GM23338 (cell line): ENCODE measurements at regions not wholly inside any gene's neighbourhood (a gene's known extent, or its start where the extent isn't known, plus 50 kb on each side); places are given as distances from the start of the nearest gene placed in this dataset.

Experiments
- ATAC-seq: fragments of 200-7000 bp; cut with Tn5 transposase; 3 replicates; pipeline ENCODE4 v1.9.1; 2020
- DNase-seq: peaks from one replicate; pipeline ENCODE4 v3.0.0-alpha.2; 2015; ENCODE audit warnings: low spot score
- H2AFZ ChIP-seq: fragments of 200-600 bp; sonication (generic); 2 replicates; pipeline ENCODE4 v1.8.0; 2016; ENCODE audit warnings: antibody characterized with exemption, mild to moderate bottlenecking, moderate library complexity
- H3F3A ChIP-seq: fragments of 200-600 bp; sonication (generic); replicated peaks from 2 replicates; pipeline ENCODE4 v1.8.0; 2017; ENCODE audit warnings: antibody characterized with exemption, mixed run types, low read depth
- H3K27ac ChIP-seq: fragments of 200-600 bp; sonication (generic); 2 replicates; pipeline ENCODE4 v1.6.1; 2016; ENCODE audit warnings: low read depth
- H3K27me3 ChIP-seq: fragments of 200-600 bp; sonication (generic); 2 replicates; pipeline ENCODE4 v1.8.0; 2016; ENCODE audit warnings: mild to moderate bottlenecking, mixed run types, moderate library complexity; ENCODE audit not compliant: insufficient read depth
- H3K36me3 ChIP-seq: fragments of 200-600 bp; sonication (generic); 2 replicates; pipeline ENCODE4 v1.8.0; 2016; ENCODE audit warnings: mild to moderate bottlenecking; ENCODE audit not compliant: insufficient read depth
- H3K4me1 ChIP-seq: fragments of 200-600 bp; sonication (generic); 2 replicates; pipeline ENCODE4 v1.8.0; 2016; ENCODE audit warnings: mild to moderate bottlenecking, moderate library complexity; ENCODE audit not compliant: insufficient read depth
- H3K4me2 ChIP-seq: fragments of 200-600 bp; sonication (generic); 2 replicates; pipeline ENCODE4 v1.7.1; 2017; ENCODE audit warnings: mixed run types
- H3K4me3 ChIP-seq: fragments of 200-600 bp; sonication (generic); 2 replicates; pipeline ENCODE4 v1.6.1; 2016; ENCODE audit warnings: mixed run types
- H3K79me2 ChIP-seq: fragments of 200-600 bp; sonication (generic); replicated peaks from 2 replicates; pipeline ENCODE4 v1.8.0; 2017; ENCODE audit warnings: mild to moderate bottlenecking; ENCODE audit not compliant: insufficient read depth
- H3K9me2 ChIP-seq: fragments of 200-600 bp; sonication (generic); 2 replicates; pipeline ENCODE4 v1.8.0; 2017; ENCODE audit not compliant: insufficient read depth
- H4K20me1 ChIP-seq: fragments of 200-600 bp; sonication (generic); replicated peaks from 2 replicates; pipeline ENCODE4 v1.8.0; 2017; ENCODE audit warnings: mild to moderate bottlenecking; ENCODE audit not compliant: insufficient read depth
- H3K27ac Mint-ChIP-seq: 2 replicates; pipeline ENCODE4 v1.8.0; 2020; ENCODE audit warnings: inconsistent platforms, mild to moderate bottlenecking, moderate library complexity, mixed read lengths
- H3K27me3 Mint-ChIP-seq: 3 replicates; pipeline ENCODE4 v1.8.0; 2022; ENCODE audit warnings: low read depth, mild to moderate bottlenecking, moderate library complexity, mixed read lengths, inconsistent platforms; ENCODE audit not compliant: insufficient read depth, poor library complexity
- H3K36me3 Mint-ChIP-seq: 3 replicates; pipeline ENCODE4 v1.8.0; 2021; ENCODE audit warnings: low read depth, mild to moderate bottlenecking, inconsistent platforms, moderate library complexity, mixed read lengths
- H3K4me1 Mint-ChIP-seq: 3 replicates; pipeline ENCODE4 v1.8.0; 2020; ENCODE audit warnings: mild to moderate bottlenecking, inconsistent platforms, mixed read lengths
- H3K4me3 Mint-ChIP-seq: 3 replicates; pipeline ENCODE4 v1.8.0; 2021; ENCODE audit warnings: moderate library complexity, mild to moderate bottlenecking, inconsistent platforms, mixed read lengths
- H3K9me3 Mint-ChIP-seq: 3 replicates; pipeline ENCODE4 v1.8.0; 2020; ENCODE audit warnings: moderate library complexity, mild to moderate bottlenecking, inconsistent platforms, mixed read lengths
- CREB1 ChIP-seq: fragments of 250-450 bp; sonication (Bioruptor Pico); IDR thresholded peaks from 2 replicates; pipeline ENCODE4 v1.5.0; 2020; ENCODE audit warnings: low read depth, mild to moderate bottlenecking, moderate library complexity
- ETS1 ChIP-seq: IDR thresholded peaks from 2 replicates; pipeline ENCODE4 v1.6.1; 2016; ENCODE audit warnings: antibody characterized with exemption
- EZH2 ChIP-seq: fragments of 200-600 bp; sonication (generic); IDR thresholded peaks from one replicate; pipeline ENCODE4 v1.8.0; 2017; ENCODE audit warnings: antibody characterized with exemption, mild to moderate bottlenecking, low read depth; ENCODE audit not compliant: unreplicated experiment
- EZH2phosphoT487 ChIP-seq: fragments of 200-600 bp; sonication (generic); IDR thresholded peaks from one replicate; pipeline ENCODE4 v1.8.1; 2018; ENCODE audit warnings: antibody characterized with exemption; ENCODE audit not compliant: unreplicated experiment
- JUNB ChIP-seq: IDR thresholded peaks from one replicate; pipeline ENCODE4 v1.6.1; 2016; ENCODE audit warnings: antibody characterized with exemption; ENCODE audit not compliant: unreplicated experiment
- NANOG ChIP-seq: IDR thresholded peaks from 2 replicates; pipeline ENCODE4 v1.6.1; 2016; ENCODE audit warnings: antibody characterized with exemption, borderline replicate concordance
- STAT1 ChIP-seq: IDR thresholded peaks from one replicate; pipeline ENCODE4 v1.6.1; 2016; ENCODE audit warnings: antibody characterized with exemption; ENCODE audit not compliant: unreplicated experiment
- ZNF114 ChIP-seq: fragments of 250-450 bp; sonication (Bioruptor Pico); IDR thresholded peaks from 2 replicates; pipeline ENCODE4 v1.5.0; 2020; ENCODE audit warnings: mild to moderate bottlenecking, moderate library complexity
- ZNF331 ChIP-seq: fragments of 250-450 bp; sonication (Bioruptor Pico); IDR thresholded peaks from 2 replicates; pipeline ENCODE4 v1.5.0; 2020; ENCODE audit warnings: low read depth, mild to moderate bottlenecking, moderate library complexity
- TF ChIP-seq, protein P1 (sequence below): fragments of 250-450 bp; sonication (Bioruptor Pico); IDR thresholded peaks from 2 replicates; pipeline ENCODE4 v1.5.0; 2020; ENCODE audit warnings: mild to moderate bottlenecking, moderate library complexity
- TF ChIP-seq, protein P2 (sequence below): IDR thresholded peaks from one replicate; pipeline ENCODE4 v1.6.1; 2018; ENCODE audit warnings: antibody characterized with exemption; ENCODE audit not compliant: unreplicated experiment

- no peak for ATAC-seq
- Mint-ChIP-seq H3K27ac (no peak overlapping the region), H3K4me3 (no peak overlapping the region), H3K4me1 (peaks cover 5% of the 10 kb centered on the region; the same call in 2 of the 3 replicates), H3K36me3 (no peaks in the 10 kb centered on the region), H3K9me3 (no peaks in the 10 kb centered on the region; the same call in 2 of the 3 replicates), H3K27me3 (no peaks in the 10 kb centered on the region)
- no peaks in the 10 kb centered on the region for H4K20me1 ChIP-seq
- peak overlapping the region; percentile 70; the same call in 1 of the 2 replicates for H2AFZ ChIP-seq
- peaks cover 21% of the 10 kb centered on the region for H3K9me2 ChIP-seq
- H3K36me3 ChIP-seq, result no peaks in the 10 kb centered on the region
- no peak for DNase-seq
- H3K4me1 ChIP-seq, result 0 out of 2 replicates have a peak, but pooled peaks cover 4% of the 10 kb centered on the region
- no peak overlapping the region for H3K4me3 ChIP-seq
- H3K4me2 ChIP-seq, result no peak overlapping the region
- TF ChIP-seq ETS1 (no peak), ZNF114 (CRISPR knock-in tag) (no peak)
- no peak overlapping the region for H3K27ac ChIP-seq
- no peaks in the 10 kb centered on the region for H3K27me3 ChIP-seq
- no peaks in the 10 kb centered on the region for H3F3A ChIP-seq
- H3K79me2 ChIP-seq, result no peaks in the 10 kb centered on the region
Observed at GRCh38 chr7:42742318-42742717, 169.6 kb downstream of the C7orf25 start.

GRCh38 chr7:42740408-42740807, 171.5 kb downstream of the C7orf25 start:
- no peak for ATAC-seq
- Mint-ChIP-seq H3K27ac (no peak overlapping the region), H3K9me3 (no peaks in the 10 kb centered on the region; the same call in 1 of the 3 replicates), H3K27me3 (peaks cover 1% of the 10 kb centered on the region), H3K4me1 (peaks cover 5% of the 10 kb centered on the region; the same call in 2 of the 3 replicates), H3K36me3 (no peaks in the 10 kb centered on the region; the same call in 2 of the 3 replicates), H3K4me3 (no peak overlapping the region)
- Histone ChIP-seq H4K20me1 (no peaks in the 10 kb centered on the region), H3K4me2 (no peak overlapping the region), H3K36me3 (no peaks in the 10 kb centered on the region), H3K4me1 (0 out of 2 replicates have a peak, but pooled peaks cover 4% of the 10 kb centered on the region), H3K9me2 (peaks cover 23% of the 10 kb centered on the region), H3F3A (no peaks in the 10 kb centered on the region), H3K27me3 (no peaks in the 10 kb centered on the region), H2AFZ (no peak overlapping the region), H3K4me3 (no peak overlapping the region), H3K27ac (no peak overlapping the region), H3K79me2 (no peaks in the 10 kb centered on the region)
- DNase-seq, result no peak
- TF ChIP-seq, protein P1, sequence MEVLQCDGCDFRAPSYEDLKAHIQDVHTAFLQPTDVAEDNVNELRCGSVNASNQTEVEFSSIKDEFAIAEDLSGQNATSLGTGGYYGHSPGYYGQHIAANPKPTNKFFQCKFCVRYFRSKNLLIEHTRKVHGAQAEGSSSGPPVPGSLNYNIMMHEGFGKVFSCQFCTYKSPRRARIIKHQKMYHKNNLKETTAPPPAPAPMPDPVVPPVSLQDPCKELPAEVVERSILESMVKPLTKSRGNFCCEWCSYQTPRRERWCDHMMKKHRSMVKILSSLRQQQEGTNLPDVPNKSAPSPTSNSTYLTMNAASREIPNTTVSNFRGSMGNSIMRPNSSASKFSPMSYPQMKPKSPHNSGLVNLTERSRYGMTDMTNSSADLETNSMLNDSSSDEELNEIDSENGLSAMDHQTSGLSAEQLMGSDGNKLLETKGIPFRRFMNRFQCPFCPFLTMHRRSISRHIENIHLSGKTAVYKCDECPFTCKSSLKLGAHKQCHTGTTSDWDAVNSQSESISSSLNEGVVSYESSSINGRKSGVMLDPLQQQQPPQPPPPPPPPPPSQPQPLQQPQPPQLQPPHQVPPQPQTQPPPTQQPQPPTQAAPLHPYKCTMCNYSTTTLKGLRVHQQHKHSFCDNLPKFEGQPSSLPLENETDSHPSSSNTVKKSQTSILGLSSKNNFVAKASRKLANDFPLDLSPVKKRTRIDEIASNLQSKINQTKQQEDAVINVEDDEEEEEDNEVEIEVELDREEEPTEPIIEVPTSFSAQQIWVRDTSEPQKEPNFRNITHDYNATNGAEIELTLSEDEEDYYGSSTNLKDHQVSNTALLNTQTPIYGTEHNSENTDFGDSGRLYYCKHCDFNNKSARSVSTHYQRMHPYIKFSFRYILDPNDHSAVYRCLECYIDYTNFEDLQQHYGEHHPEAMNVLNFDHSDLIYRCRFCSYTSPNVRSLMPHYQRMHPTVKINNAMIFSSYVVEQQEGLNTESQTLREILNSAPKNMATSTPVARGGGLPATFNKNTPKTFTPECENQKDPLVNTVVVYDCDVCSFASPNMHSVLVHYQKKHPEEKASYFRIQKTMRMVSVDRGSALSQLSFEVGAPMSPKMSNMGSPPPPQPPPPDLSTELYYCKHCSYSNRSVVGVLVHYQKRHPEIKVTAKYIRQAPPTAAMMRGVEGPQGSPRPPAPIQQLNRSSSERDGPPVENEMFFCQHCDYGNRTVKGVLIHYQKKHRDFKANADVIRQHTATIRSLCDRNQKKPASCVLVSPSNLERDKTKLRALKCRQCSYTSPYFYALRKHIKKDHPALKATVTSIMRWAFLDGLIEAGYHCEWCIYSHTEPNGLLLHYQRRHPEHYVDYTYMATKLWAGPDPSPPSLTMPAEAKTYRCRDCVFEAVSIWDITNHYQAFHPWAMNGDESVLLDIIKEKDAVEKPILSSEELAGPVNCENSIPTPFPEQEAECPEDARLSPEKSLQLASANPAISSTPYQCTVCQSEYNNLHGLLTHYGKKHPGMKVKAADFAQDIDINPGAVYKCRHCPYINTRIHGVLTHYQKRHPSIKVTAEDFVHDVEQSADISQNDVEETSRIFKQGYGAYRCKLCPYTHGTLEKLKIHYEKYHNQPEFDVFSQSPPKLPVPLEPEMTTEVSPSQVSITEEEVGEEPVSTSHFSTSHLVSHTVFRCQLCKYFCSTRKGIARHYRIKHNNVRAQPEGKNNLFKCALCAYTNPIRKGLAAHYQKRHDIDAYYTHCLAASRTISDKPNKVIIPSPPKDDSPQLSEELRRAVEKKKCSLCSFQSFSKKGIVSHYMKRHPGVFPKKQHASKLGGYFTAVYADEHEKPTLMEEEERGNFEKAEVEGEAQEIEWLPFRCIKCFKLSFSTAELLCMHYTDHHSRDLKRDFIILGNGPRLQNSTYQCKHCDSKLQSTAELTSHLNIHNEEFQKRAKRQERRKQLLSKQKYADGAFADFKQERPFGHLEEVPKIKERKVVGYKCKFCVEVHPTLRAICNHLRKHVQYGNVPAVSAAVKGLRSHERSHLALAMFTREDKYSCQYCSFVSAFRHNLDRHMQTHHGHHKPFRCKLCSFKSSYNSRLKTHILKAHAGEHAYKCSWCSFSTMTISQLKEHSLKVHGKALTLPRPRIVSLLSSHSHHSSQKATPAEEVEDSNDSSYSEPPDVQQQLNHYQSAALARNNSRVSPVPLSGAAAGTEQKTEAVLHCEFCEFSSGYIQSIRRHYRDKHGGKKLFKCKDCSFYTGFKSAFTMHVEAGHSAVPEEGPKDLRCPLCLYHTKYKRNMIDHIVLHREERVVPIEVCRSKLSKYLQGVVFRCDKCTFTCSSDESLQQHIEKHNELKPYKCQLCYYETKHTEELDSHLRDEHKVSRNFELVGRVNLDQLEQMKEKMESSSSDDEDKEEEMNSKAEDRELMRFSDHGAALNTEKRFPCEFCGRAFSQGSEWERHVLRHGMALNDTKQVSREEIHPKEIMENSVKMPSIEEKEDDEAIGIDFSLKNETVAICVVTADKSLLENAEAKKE (CRISPR knock-in tag), result no peak
- TF ChIP-seq EZH2phosphoT487 (no peak), CREB1 (CRISPR knock-in tag) (no peak), STAT1 (no peak), ZNF114 (CRISPR knock-in tag) (no peak), EZH2 (no peak), ZNF331 (CRISPR knock-in tag) (no peak), JUNB (no peak), NANOG (no peak)
- TF ChIP-seq, protein P2, sequence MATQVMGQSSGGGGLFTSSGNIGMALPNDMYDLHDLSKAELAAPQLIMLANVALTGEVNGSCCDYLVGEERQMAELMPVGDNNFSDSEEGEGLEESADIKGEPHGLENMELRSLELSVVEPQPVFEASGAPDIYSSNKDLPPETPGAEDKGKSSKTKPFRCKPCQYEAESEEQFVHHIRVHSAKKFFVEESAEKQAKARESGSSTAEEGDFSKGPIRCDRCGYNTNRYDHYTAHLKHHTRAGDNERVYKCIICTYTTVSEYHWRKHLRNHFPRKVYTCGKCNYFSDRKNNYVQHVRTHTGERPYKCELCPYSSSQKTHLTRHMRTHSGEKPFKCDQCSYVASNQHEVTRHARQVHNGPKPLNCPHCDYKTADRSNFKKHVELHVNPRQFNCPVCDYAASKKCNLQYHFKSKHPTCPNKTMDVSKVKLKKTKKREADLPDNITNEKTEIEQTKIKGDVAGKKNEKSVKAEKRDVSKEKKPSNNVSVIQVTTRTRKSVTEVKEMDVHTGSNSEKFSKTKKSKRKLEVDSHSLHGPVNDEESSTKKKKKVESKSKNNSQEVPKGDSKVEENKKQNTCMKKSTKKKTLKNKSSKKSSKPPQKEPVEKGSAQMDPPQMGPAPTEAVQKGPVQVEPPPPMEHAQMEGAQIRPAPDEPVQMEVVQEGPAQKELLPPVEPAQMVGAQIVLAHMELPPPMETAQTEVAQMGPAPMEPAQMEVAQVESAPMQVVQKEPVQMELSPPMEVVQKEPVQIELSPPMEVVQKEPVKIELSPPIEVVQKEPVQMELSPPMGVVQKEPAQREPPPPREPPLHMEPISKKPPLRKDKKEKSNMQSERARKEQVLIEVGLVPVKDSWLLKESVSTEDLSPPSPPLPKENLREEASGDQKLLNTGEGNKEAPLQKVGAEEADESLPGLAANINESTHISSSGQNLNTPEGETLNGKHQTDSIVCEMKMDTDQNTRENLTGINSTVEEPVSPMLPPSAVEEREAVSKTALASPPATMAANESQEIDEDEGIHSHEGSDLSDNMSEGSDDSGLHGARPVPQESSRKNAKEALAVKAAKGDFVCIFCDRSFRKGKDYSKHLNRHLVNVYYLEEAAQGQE, result no peak
